ENCODE measurements at regions not wholly inside any gene's neighbourhood (a gene's known extent, or its start where the extent isn't known, plus 50 kb on each side); places are given as distances from the start of the nearest gene placed in this dataset.

GRCh38 chr1:70628973-70629372 is 217.9 kb downstream of the CTH start:
- H3K23ac ChIP-seq (ENCODE audit: insufficient read length, low read depth, low read length), result no peak overlapping the region
- no peak overlapping the region for H3K56ac ChIP-seq (ENCODE audit: insufficient read length, low read depth, low read length)
- Mint-ChIP-seq H3K9me3 (peaks cover 0 to 4% of the 10 kb centered on the region in 2 experiments; a peak in 1 of 5 replicates), H3K4me1 (no peaks in the 10 kb centered on the region), H3K27me3 (ENCODE audit: low read depth) (no peaks in the 10 kb centered on the region), H3K27ac (no peak overlapping the region), H3K36me3 (ENCODE audit: insufficient read depth in 1 of 3, low read depth in 3 of 3) (no peaks in the 10 kb centered on the region), H3K4me3 (no peak overlapping the region)
- H3K9ac ChIP-seq (ENCODE audit: extremely low read depth, insufficient read length, low read length), result no peak overlapping the region
- H2BK120ac ChIP-seq (ENCODE audit: low read depth, low read length, poor library complexity, severe bottlenecking), result no peak overlapping the region
- H3T11ph ChIP-seq (ENCODE audit: low read length), result no peak overlapping the region
- peak; percentile 14; the same call in 1 of the 3 replicates for TF ChIP-seq CTCF (conservative IDR thresholded peaks at IDR 0.05)
- H4K8ac ChIP-seq (replicated peaks; ENCODE audit: insufficient read length, low read depth, low read length), result no peak overlapping the region
- H3K4me1 ChIP-seq (ENCODE audit: insufficient read depth, low read length), result no peaks in the 10 kb centered on the region
- H3K4me2 ChIP-seq (ENCODE audit: insufficient read depth, insufficient read length, low read length), result no peak overlapping the region
- H3K79me1 ChIP-seq (ENCODE audit: insufficient read depth, low read depth, low read length, poor library complexity, severe bottlenecking), result no peaks in the 10 kb centered on the region
- H2BK5ac ChIP-seq (ENCODE audit: insufficient read length, low read length), result no peak overlapping the region
- no peak overlapping the region for H2BK20ac ChIP-seq (ENCODE audit: low read depth, low read length, poor library complexity, severe bottlenecking)
- H2AK5ac ChIP-seq (ENCODE audit: insufficient read length, low read length), result no peak overlapping the region
- H3K18ac ChIP-seq (ENCODE audit: insufficient read length, low read depth, low read length), result no peak overlapping the region
- H2AFZ ChIP-seq (ENCODE audit: low read length), result no peak overlapping the region
- H3K27me3 ChIP-seq (ENCODE audit: insufficient read depth, low read length), result no peaks in the 10 kb centered on the region
- no peak overlapping the region for H2BK12ac ChIP-seq (ENCODE audit: insufficient read length, low read depth, low read length)
- H4K5ac ChIP-seq (ENCODE audit: insufficient read length, low read depth, low read length), result no peak overlapping the region
- H3K23me2 ChIP-seq (ENCODE audit: insufficient read length, low read depth, low read length, poor library complexity, severe bottlenecking), result no peaks in the 10 kb centered on the region
- no peak overlapping the region for H3K4ac ChIP-seq (ENCODE audit: low read depth, low read length)
- no peak overlapping the region for H3K14ac ChIP-seq (ENCODE audit: insufficient read depth, low read length)
- no peaks in the 10 kb centered on the region; the same call in 1 of the 2 replicates for H3K79me2 ChIP-seq (ENCODE audit: insufficient read depth, low read length)
- no peak for DNase-seq
- H3K27ac ChIP-seq (ENCODE audit: insufficient read length, low read depth, low read length), result no peak overlapping the region
- no CpG with 5 or more reads among the region's 5 CpGs for WGBS (ENCODE audit: extremely low coverage, insufficient read length, low lambda C conversion rate)
- H2BK15ac ChIP-seq (ENCODE audit: low read depth, low read length), result no peak overlapping the region
- no peak overlapping the region for H4K91ac ChIP-seq (ENCODE audit: insufficient read length, low read depth, low read length)
- H3K9me3 ChIP-seq (ENCODE audit: control insufficient read depth, low read depth, low read length), result no peaks in the 10 kb centered on the region
- no peaks in the 10 kb centered on the region for H4K20me1 ChIP-seq (ENCODE audit: control insufficient read depth, insufficient read depth, insufficient read length)

Data from H9 (cell line).